ENCODE measurements at regions not wholly inside any gene's neighbourhood (a gene's known extent, or its start where the extent isn't known, plus 50 kb on each side); places are given as distances from the start of the nearest gene placed in this dataset.
A peak's percentile ranks its signal among the peaks of the same experiment; 100 is the strongest.

DNA sequence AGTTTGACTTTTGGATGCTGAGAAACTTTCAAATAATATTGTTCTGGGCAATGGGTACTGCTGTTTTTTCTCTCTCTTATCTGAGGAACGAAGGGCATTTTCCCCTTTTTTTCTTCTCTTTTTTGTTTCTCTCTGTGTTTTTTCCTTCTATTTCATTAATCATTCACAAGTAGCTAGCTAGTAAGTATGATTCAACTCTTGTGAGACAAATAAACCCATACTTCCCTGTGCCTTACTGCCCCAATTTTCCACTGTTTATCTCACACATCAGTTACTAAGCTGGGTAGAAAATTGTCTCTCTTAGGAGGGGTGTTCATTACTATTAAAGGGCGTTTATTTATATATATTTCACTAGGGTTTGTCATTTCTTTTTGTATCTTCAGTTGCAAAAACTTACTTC, 437.6 kb downstream of the RERGL start:
- Histone ChIP-seq H2BK5ac (ENCODE audit: low read length) (no peak overlapping the region), H3K4me1 (ENCODE audit: control insufficient read depth, low read depth, low read length) (no peaks in the 10 kb centered on the region), H2AK5ac (ENCODE audit: low read length) (no peak overlapping the region), H3K9ac (ENCODE audit: low read length) (no peak overlapping the region), H4K5ac (ENCODE audit: low read length) (no peak overlapping the region), H3K4me2 (ENCODE audit: low read length) (no peak overlapping the region), H3K27ac (ENCODE audit: low read depth, low read length) (no peak overlapping the region), H3K4ac (ENCODE audit: low read depth, low read length) (no peak overlapping the region), H3K56ac (ENCODE audit: low read length) (no peak overlapping the region), H3K27me3 (ENCODE audit: insufficient read depth, low read length, poor library complexity) (no peaks in the 10 kb centered on the region), H2BK15ac (replicated peaks; ENCODE audit: low read depth) (no peak overlapping the region), H3K23ac (ENCODE audit: low read length) (no peak overlapping the region), H2BK120ac (ENCODE audit: low read depth, low read length) (no peak overlapping the region), H3K79me1 (ENCODE audit: low read length) (no peaks in the 10 kb centered on the region), H3K18ac (ENCODE audit: low read length) (no peak overlapping the region), H4K8ac (ENCODE audit: low read depth, low read length) (no peak overlapping the region), H3K79me2 (ENCODE audit: control insufficient read depth, insufficient read depth, low read length) (no peaks in the 10 kb centered on the region), H3K4me3 (ENCODE audit: low read length) (no peak overlapping the region), H3K36me3 (ENCODE audit: control insufficient read depth, insufficient read depth, low read length) (no peaks in the 10 kb centered on the region)
- WGBS (ENCODE audit: extremely low coverage, insufficient coverage, low lambda C conversion rate), result no CpG with 5 or more reads among the region's 2 CpGs
- no peak for DNase-seq

DNA sequence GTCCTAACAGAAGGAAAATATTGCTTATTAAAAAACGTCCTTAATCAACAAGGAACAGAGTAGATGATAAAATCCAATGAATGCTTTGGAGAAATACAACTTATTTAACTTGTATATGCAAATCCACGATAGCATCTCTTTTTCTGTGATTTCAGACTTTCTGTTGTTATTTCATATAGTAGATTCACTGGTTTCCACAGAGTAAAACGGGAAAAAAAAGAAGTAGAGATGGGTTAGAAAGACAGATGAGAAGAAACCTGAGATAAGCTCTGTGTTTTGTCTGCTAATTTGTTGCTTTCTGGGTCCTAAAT, 447.7 kb downstream of the RERGL start:
- Histone ChIP-seq H2AK5ac (ENCODE audit: low read length) (no peak overlapping the region), H4K8ac (ENCODE audit: low read depth, low read length) (no peak overlapping the region), H3K9ac (ENCODE audit: low read length) (no peak overlapping the region), H2BK5ac (ENCODE audit: low read length) (no peak overlapping the region), H3K27me3 (ENCODE audit: insufficient read depth, low read length, poor library complexity) (no peaks in the 10 kb centered on the region), H3K79me1 (ENCODE audit: low read length) (no peaks in the 10 kb centered on the region), H3K23ac (ENCODE audit: low read length) (no peak overlapping the region), H3K18ac (ENCODE audit: low read length) (no peak overlapping the region), H3K4me2 (ENCODE audit: low read length) (no peak overlapping the region), H3K27ac (ENCODE audit: low read depth, low read length) (no peak overlapping the region), H3K4ac (ENCODE audit: low read depth, low read length) (no peak overlapping the region), H2BK15ac (replicated peaks; ENCODE audit: low read depth) (no peak overlapping the region), H2BK120ac (ENCODE audit: low read depth, low read length) (no peak overlapping the region), H3K36me3 (ENCODE audit: control insufficient read depth, insufficient read depth, low read length) (no peaks in the 10 kb centered on the region), H3K4me3 (ENCODE audit: low read length) (no peak overlapping the region), H3K56ac (ENCODE audit: low read length) (no peak overlapping the region), H3K4me1 (ENCODE audit: control insufficient read depth, low read depth, low read length) (no peaks in the 10 kb centered on the region), H3K79me2 (ENCODE audit: control insufficient read depth, insufficient read depth, low read length) (no peaks in the 10 kb centered on the region), H4K5ac (ENCODE audit: low read length) (no peak overlapping the region)
- DNase-seq, result no peak
- no CpG with 5 or more reads among the region's 3 CpGs for WGBS (ENCODE audit: extremely low coverage, insufficient coverage, low lambda C conversion rate)

DNA sequence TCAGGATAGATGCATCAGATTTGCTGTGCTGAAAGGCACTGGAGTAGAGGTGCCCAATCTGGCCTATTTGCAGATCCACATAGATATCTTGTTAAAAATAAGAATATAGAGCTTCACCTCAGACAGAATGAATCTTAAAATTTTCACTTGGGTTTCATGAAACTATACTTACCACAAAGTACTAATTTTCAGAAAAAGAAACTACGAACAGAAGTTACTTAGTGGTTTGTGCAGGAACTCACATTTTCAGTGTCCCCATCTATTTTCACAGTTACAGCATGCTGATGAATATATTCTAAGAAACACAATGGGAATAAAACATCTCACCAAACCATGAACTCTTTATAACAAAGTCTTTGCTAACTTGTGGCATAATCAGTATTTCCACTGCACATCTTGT, 449.4 kb downstream of the RERGL start:
- Histone ChIP-seq H2BK15ac (replicated peaks; ENCODE audit: low read depth) (no peak overlapping the region), H4K5ac (ENCODE audit: low read length) (no peak overlapping the region), H3K4me2 (ENCODE audit: low read length) (no peak overlapping the region), H3K18ac (ENCODE audit: low read length) (no peak overlapping the region), H3K27me3 (ENCODE audit: insufficient read depth, low read length, poor library complexity) (no peaks in the 10 kb centered on the region), H2BK5ac (ENCODE audit: low read length) (no peak overlapping the region), H3K27ac (ENCODE audit: low read depth, low read length) (no peak overlapping the region), H3K4me3 (ENCODE audit: low read length) (no peak overlapping the region), H4K8ac (ENCODE audit: low read depth, low read length) (no peak overlapping the region), H3K9ac (ENCODE audit: low read length) (no peak overlapping the region), H3K36me3 (ENCODE audit: control insufficient read depth, insufficient read depth, low read length) (no peaks in the 10 kb centered on the region), H3K4ac (ENCODE audit: low read depth, low read length) (no peak overlapping the region), H3K4me1 (ENCODE audit: control insufficient read depth, low read depth, low read length) (no peaks in the 10 kb centered on the region), H2BK120ac (ENCODE audit: low read depth, low read length) (no peak overlapping the region), H3K79me1 (ENCODE audit: low read length) (no peaks in the 10 kb centered on the region), H3K56ac (ENCODE audit: low read length) (no peak overlapping the region), H2AK5ac (ENCODE audit: low read length) (no peak overlapping the region), H3K23ac (ENCODE audit: low read length) (no peak overlapping the region), H3K79me2 (ENCODE audit: control insufficient read depth, insufficient read depth, low read length) (no peaks in the 10 kb centered on the region)
- no peak for DNase-seq
- WGBS (ENCODE audit: extremely low coverage, insufficient coverage, low lambda C conversion rate), result no CpG with 5 or more reads among the region's 1 CpG

- Histone ChIP-seq H3K9ac (ENCODE audit: low read length) (no peak overlapping the region), H2BK15ac (replicated peaks; ENCODE audit: low read depth) (no peak overlapping the region), H3K4ac (ENCODE audit: low read depth, low read length) (no peak overlapping the region), H2AK5ac (ENCODE audit: low read length) (no peak overlapping the region), H3K4me3 (ENCODE audit: low read length) (no peak overlapping the region), H4K5ac (ENCODE audit: low read length) (no peak overlapping the region), H3K27me3 (ENCODE audit: insufficient read depth, low read length, poor library complexity) (no peaks in the 10 kb centered on the region), H2BK120ac (ENCODE audit: low read depth, low read length) (no peak overlapping the region), H3K4me1 (ENCODE audit: control insufficient read depth, low read depth, low read length) (no peaks in the 10 kb centered on the region), H4K8ac (ENCODE audit: low read depth, low read length) (no peak overlapping the region), H3K27ac (ENCODE audit: low read depth, low read length) (no peak overlapping the region), H3K36me3 (ENCODE audit: control insufficient read depth, insufficient read depth, low read length) (no peaks in the 10 kb centered on the region), H3K79me2 (ENCODE audit: control insufficient read depth, insufficient read depth, low read length) (no peaks in the 10 kb centered on the region), H3K56ac (ENCODE audit: low read length) (no peak overlapping the region), H3K79me1 (ENCODE audit: low read length) (no peaks in the 10 kb centered on the region), H3K23ac (ENCODE audit: low read length) (no peak overlapping the region), H2BK5ac (ENCODE audit: low read length) (no peak overlapping the region), H3K18ac (ENCODE audit: low read length) (no peak overlapping the region), H3K4me2 (ENCODE audit: low read length) (no peak overlapping the region)
- no CpG with 5 or more reads among the region's 2 CpGs for WGBS (ENCODE audit: extremely low coverage, insufficient coverage, low lambda C conversion rate)
- no peak for DNase-seq
Measured at GRCh38 chr12:17618831-17619230, 471.2 kb downstream of the RERGL start.

- Histone ChIP-seq H3K4me2 (ENCODE audit: low read length) (no peak overlapping the region), H3K18ac (ENCODE audit: low read length) (no peak overlapping the region), H3K36me3 (ENCODE audit: control insufficient read depth, insufficient read depth, low read length) (no peaks in the 10 kb centered on the region), H2AK5ac (ENCODE audit: low read length) (no peak overlapping the region), H3K4me3 (ENCODE audit: low read length) (no peak overlapping the region), H4K5ac (ENCODE audit: low read length) (no peak overlapping the region), H3K56ac (ENCODE audit: low read length) (no peak overlapping the region), H3K79me1 (ENCODE audit: low read length) (no peaks in the 10 kb centered on the region), H2BK5ac (ENCODE audit: low read length) (no peak overlapping the region), H3K27ac (ENCODE audit: low read depth, low read length) (no peak overlapping the region), H3K9ac (ENCODE audit: low read length) (no peak overlapping the region), H4K8ac (ENCODE audit: low read depth, low read length) (no peak overlapping the region), H2BK15ac (replicated peaks; ENCODE audit: low read depth) (no peak overlapping the region), H3K79me2 (ENCODE audit: control insufficient read depth, insufficient read depth, low read length) (no peaks in the 10 kb centered on the region), H2BK120ac (ENCODE audit: low read depth, low read length) (no peak overlapping the region), H3K23ac (ENCODE audit: low read length) (no peak overlapping the region), H3K4ac (ENCODE audit: low read depth, low read length) (no peak overlapping the region), H3K27me3 (ENCODE audit: insufficient read depth, low read length, poor library complexity) (no peaks in the 10 kb centered on the region), H3K4me1 (ENCODE audit: control insufficient read depth, low read depth, low read length) (no peaks in the 10 kb centered on the region)
- WGBS (ENCODE audit: extremely low coverage, insufficient coverage, low lambda C conversion rate), result no CpG with 5 or more reads among the region's 2 CpGs
- DNase-seq, result peak; percentile 8
Measured at GRCh38 chr12:17609701-17610100, 480.3 kb downstream of the RERGL start.

DNA sequence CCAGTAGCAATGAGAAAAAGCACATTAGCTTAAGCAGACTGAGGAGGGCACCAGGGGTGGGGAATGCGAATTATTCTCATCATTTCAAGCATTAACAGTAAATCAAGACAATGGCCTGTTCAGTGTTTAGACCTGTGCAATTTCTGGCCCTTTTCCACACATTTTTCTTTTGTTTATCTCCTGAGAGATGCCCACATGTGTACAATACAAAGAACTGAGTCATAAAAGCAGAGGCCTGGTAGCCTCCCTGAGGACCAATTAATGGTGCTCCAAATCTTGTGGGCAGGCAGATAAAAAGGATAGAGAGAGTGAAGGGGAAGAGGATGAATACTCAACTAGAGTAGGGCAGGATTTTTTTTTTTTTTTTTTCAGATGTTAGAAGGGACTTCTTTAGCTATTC, 480.8 kb downstream of the RERGL start:
- Histone ChIP-seq H2BK120ac (ENCODE audit: low read depth, low read length) (no peak overlapping the region), H3K9ac (ENCODE audit: low read length) (no peak overlapping the region), H3K79me2 (ENCODE audit: control insufficient read depth, insufficient read depth, low read length) (no peaks in the 10 kb centered on the region), H2BK5ac (ENCODE audit: low read length) (no peak overlapping the region), H3K4me1 (ENCODE audit: control insufficient read depth, low read depth, low read length) (no peaks in the 10 kb centered on the region), H3K79me1 (ENCODE audit: low read length) (no peaks in the 10 kb centered on the region), H4K8ac (ENCODE audit: low read depth, low read length) (no peak overlapping the region), H4K5ac (ENCODE audit: low read length) (no peak overlapping the region), H2BK15ac (replicated peaks; ENCODE audit: low read depth) (no peak overlapping the region), H2AK5ac (ENCODE audit: low read length) (no peak overlapping the region), H3K4ac (ENCODE audit: low read depth, low read length) (no peak overlapping the region), H3K56ac (ENCODE audit: low read length) (no peak overlapping the region), H3K4me3 (ENCODE audit: low read length) (no peak overlapping the region), H3K23ac (ENCODE audit: low read length) (no peak overlapping the region), H3K36me3 (ENCODE audit: control insufficient read depth, insufficient read depth, low read length) (no peaks in the 10 kb centered on the region), H3K27ac (ENCODE audit: low read depth, low read length) (no peak overlapping the region), H3K18ac (ENCODE audit: low read length) (no peak overlapping the region), H3K4me2 (ENCODE audit: low read length) (no peak overlapping the region), H3K27me3 (ENCODE audit: insufficient read depth, low read length, poor library complexity) (no peaks in the 10 kb centered on the region)
- DNase-seq, result no peak
- no CpG with 5 or more reads among the region's 1 CpG for WGBS (ENCODE audit: extremely low coverage, insufficient coverage, low lambda C conversion rate)
